ENCODE measurements at regions not wholly inside any gene's neighbourhood (a gene's known extent, or its start where the extent isn't known, plus 50 kb on each side); places are given as distances from the start of the nearest gene placed in this dataset.

- no peak for TF ChIP-seq FOXA1 (IDR thresholded peaks at IDR 0.05)
- no peak for TF ChIP-seq ZNF384 (IDR thresholded peaks at IDR 0.05)
- TF ChIP-seq FOXM1 (IDR thresholded peaks at IDR 0.05; ENCODE audit: borderline replicate concordance), result no peak
- no peak for TF ChIP-seq SUZ12 (IDR thresholded peaks at IDR 0.05)
- no peak for TF ChIP-seq NFRKB (IDR thresholded peaks at IDR 0.05)
- no peak for TF ChIP-seq ELF4 (IDR thresholded peaks at IDR 0.05)
- TF ChIP-seq FOXK2 (IDR thresholded peaks at IDR 0.05), result no peak
- no peak for TF ChIP-seq HDGF (IDR thresholded peaks at IDR 0.05; ENCODE audit: borderline replicate concordance)
- no peak for TF ChIP-seq LEF1 (IDR thresholded peaks at IDR 0.05; ENCODE audit: borderline replicate concordance)
- no peak for TF ChIP-seq BHLHE40 (IDR thresholded peaks at IDR 0.05; ENCODE audit: borderline replicate concordance)
- TF ChIP-seq CTBP1 (IDR thresholded peaks at IDR 0.05; ENCODE audit: borderline replicate concordance), result no peak
These were observed 719.5 kb downstream of the SLC4A3 start for GRCh38 chr2:220346919-220347318.

Measured in HEK293T (cell line).